ENCODE measurements at regions not wholly inside any gene's neighbourhood (a gene's known extent, or its start where the extent isn't known, plus 50 kb on each side); places are given as distances from the start of the nearest gene placed in this dataset.

- H3K4me1 Mint-ChIP-seq: no peaks in the 10 kb centered on the region
- no peaks in the 10 kb centered on the region for H3K36me3 Mint-ChIP-seq
- Histone ChIP-seq H3K4me3 (replicated peaks in 1 of 3; ENCODE audit: low read depth in 2 of 3, low read length in 3 of 3) (no peak overlapping the region), H3K79me2 (ENCODE audit: insufficient read depth, low read length) (no peaks in the 10 kb centered on the region), H3K36me3 (replicated peaks in 1 of 2; ENCODE audit: control insufficient read depth in 1 of 2, insufficient read depth in 2 of 2, low read length in 2 of 2) (no peaks in the 10 kb centered on the region), H3K27ac (ENCODE audit: low read depth in 1 of 2, low read length in 2 of 2) (no peak overlapping the region), H3K4me1 (ENCODE audit: control insufficient read depth in 1 of 2, insufficient read depth in 2 of 2, low read length in 2 of 2) (no peaks in the 10 kb centered on the region), H4K20me1 (ENCODE audit: insufficient read depth, low read length) (no peaks in the 10 kb centered on the region), H3K9me3 (replicated peaks in 1 of 2; ENCODE audit: control insufficient read depth in 1 of 2, insufficient read depth in 1 of 2, low read length in 2 of 2) (peaks cover 28 to 67% of the 10 kb centered on the region in 2 donors), H3K27me3 (ENCODE audit: control insufficient read depth in 2 of 2, insufficient read depth in 2 of 2, low read length in 2 of 2) (no peaks in the 10 kb centered on the region), H3K4me2 (replicated peaks; ENCODE audit: extremely low read depth, low read length, poor library complexity, severe bottlenecking) (no peak overlapping the region), H2AFZ (ENCODE audit: insufficient read depth, low read depth, low read length, poor library complexity, severe bottlenecking) (no peak overlapping the region), H3K9ac (ENCODE audit: insufficient read depth, low read length, poor library complexity, severe bottlenecking) (no peak overlapping the region)
- 40% methylated on average over 1 of the region's 2 CpGs for WGBS (ENCODE audit: insufficient coverage)
- TF ChIP-seq, protein P1, sequence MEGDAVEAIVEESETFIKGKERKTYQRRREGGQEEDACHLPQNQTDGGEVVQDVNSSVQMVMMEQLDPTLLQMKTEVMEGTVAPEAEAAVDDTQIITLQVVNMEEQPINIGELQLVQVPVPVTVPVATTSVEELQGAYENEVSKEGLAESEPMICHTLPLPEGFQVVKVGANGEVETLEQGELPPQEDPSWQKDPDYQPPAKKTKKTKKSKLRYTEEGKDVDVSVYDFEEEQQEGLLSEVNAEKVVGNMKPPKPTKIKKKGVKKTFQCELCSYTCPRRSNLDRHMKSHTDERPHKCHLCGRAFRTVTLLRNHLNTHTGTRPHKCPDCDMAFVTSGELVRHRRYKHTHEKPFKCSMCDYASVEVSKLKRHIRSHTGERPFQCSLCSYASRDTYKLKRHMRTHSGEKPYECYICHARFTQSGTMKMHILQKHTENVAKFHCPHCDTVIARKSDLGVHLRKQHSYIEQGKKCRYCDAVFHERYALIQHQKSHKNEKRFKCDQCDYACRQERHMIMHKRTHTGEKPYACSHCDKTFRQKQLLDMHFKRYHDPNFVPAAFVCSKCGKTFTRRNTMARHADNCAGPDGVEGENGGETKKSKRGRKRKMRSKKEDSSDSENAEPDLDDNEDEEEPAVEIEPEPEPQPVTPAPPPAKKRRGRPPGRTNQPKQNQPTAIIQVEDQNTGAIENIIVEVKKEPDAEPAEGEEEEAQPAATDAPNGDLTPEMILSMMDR (IDR thresholded peaks at IDR 0.05): no peak
- no peak for DNase-seq
- no peak overlapping the region for H3K27ac Mint-ChIP-seq
- peaks cover 21 to 42% (median 26%) of the 10 kb centered on the region in 7 donors for H3K9me3 Mint-ChIP-seq
- no peak overlapping the region for H3K4me3 Mint-ChIP-seq
- intact Hi-C loops (cut with micrococcal nuclease): no loop called here
- H3K27me3 Mint-ChIP-seq (ENCODE audit: low read depth in 3 of 3): no peaks in the 10 kb centered on the region
Observed at GRCh38 chr18:51711298-51711889, 513.9 kb upstream of the MEX3C start.

- Mint-ChIP-seq H3K27me3 (ENCODE audit: low read depth in 3 of 3) (no peaks in the 10 kb centered on the region), H3K4me1 (no peaks in the 10 kb centered on the region), H3K27ac (peak overlapping the region in 1 of 7 donors; percentile 30), H3K4me3 (no peak overlapping the region), H3K36me3 (no peaks in the 10 kb centered on the region), H3K9me3 (peaks cover 9 to 30% (median 18%) of the 10 kb centered on the region in 7 donors)
- Histone ChIP-seq H3K4me1 (ENCODE audit: control insufficient read depth in 1 of 2, insufficient read depth in 2 of 2, low read length in 2 of 2) (no peaks in the 10 kb centered on the region), H4K20me1 (ENCODE audit: insufficient read depth, low read length) (no peaks in the 10 kb centered on the region), H3K36me3 (replicated peaks in 1 of 2; ENCODE audit: control insufficient read depth in 1 of 2, insufficient read depth in 2 of 2, low read length in 2 of 2) (no peaks in the 10 kb centered on the region), H3K4me2 (replicated peaks; ENCODE audit: extremely low read depth, low read length, poor library complexity, severe bottlenecking) (no peak overlapping the region), H3K27ac (ENCODE audit: low read depth in 1 of 2, low read length in 2 of 2) (no peak overlapping the region), H3K79me2 (ENCODE audit: insufficient read depth, low read length) (no peaks in the 10 kb centered on the region), H3K4me3 (replicated peaks in 1 of 3; ENCODE audit: low read depth in 2 of 3, low read length in 3 of 3) (no peak overlapping the region), H3K9ac (ENCODE audit: insufficient read depth, low read length, poor library complexity, severe bottlenecking) (no peak overlapping the region), H2AFZ (ENCODE audit: insufficient read depth, low read depth, low read length, poor library complexity, severe bottlenecking) (no peak overlapping the region), H3K27me3 (ENCODE audit: control insufficient read depth in 2 of 2, insufficient read depth in 2 of 2, low read length in 2 of 2) (no peaks in the 10 kb centered on the region), H3K9me3 (replicated peaks in 1 of 2; ENCODE audit: control insufficient read depth in 1 of 2, insufficient read depth in 1 of 2, low read length in 2 of 2) (peaks cover 13 to 53% of the 10 kb centered on the region in 2 donors)
- intact Hi-C loops (cut with micrococcal nuclease): no loop called here
- WGBS (ENCODE audit: insufficient coverage): no CpG with 5 or more reads among the region's 2 CpGs
- no peak for DNase-seq
- TF ChIP-seq, protein P1 (IDR thresholded peaks at IDR 0.05): no peak
Observed at GRCh38 chr18:51712821-51713220, 515.3 kb upstream of the MEX3C start.

Measured in CD14-positive monocyte (primary cell).